GM12874 (cell line): ENCODE measurements at regions not wholly inside any gene's neighbourhood (a gene's known extent, or its start where the extent isn't known, plus 50 kb on each side); places are given as distances from the start of the nearest gene placed in this dataset.

Source experiments
- TF ChIP-seq, protein P1 (sequence below): IDR thresholded peaks from 2 replicates; pipeline ENCODE4 v1.5.1; 2011; ENCODE audit warnings: low read depth, mild to moderate bottlenecking, control low read depth, low read length, moderate library complexity; ENCODE audit not compliant: insufficient read depth

DNA sequence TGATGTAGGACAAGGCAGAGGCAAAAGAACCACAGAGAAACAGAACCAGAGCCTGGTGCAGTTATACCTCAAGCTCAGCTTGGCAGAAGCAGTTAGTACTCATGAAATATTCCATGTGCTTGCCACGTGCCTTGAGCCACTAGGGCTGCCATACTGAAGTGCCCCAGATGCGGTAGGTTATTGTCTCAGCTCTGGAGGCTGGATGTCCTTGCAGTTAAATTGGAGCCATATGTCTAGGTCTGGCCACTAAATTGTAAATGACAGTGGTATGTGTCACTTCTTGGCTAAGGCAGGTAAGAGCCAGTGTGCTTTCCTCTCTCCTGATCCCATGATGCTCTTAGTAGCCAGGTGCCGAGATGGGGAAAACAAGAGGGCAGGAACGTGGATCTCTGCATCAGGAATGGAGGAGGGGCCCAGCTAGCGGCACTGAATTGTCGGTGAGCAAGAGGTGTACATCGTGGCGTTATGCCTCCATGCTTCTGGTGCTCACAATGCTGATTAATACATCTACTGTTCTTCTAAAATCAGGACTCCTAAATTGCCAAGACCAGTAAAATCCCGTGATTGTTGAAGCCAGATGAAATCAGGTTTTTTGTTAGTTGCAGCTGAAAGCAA lies 73.5 kb downstream of the PSMG1 start:
- TF ChIP-seq, protein P1, sequence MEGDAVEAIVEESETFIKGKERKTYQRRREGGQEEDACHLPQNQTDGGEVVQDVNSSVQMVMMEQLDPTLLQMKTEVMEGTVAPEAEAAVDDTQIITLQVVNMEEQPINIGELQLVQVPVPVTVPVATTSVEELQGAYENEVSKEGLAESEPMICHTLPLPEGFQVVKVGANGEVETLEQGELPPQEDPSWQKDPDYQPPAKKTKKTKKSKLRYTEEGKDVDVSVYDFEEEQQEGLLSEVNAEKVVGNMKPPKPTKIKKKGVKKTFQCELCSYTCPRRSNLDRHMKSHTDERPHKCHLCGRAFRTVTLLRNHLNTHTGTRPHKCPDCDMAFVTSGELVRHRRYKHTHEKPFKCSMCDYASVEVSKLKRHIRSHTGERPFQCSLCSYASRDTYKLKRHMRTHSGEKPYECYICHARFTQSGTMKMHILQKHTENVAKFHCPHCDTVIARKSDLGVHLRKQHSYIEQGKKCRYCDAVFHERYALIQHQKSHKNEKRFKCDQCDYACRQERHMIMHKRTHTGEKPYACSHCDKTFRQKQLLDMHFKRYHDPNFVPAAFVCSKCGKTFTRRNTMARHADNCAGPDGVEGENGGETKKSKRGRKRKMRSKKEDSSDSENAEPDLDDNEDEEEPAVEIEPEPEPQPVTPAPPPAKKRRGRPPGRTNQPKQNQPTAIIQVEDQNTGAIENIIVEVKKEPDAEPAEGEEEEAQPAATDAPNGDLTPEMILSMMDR = no peak

DNA sequence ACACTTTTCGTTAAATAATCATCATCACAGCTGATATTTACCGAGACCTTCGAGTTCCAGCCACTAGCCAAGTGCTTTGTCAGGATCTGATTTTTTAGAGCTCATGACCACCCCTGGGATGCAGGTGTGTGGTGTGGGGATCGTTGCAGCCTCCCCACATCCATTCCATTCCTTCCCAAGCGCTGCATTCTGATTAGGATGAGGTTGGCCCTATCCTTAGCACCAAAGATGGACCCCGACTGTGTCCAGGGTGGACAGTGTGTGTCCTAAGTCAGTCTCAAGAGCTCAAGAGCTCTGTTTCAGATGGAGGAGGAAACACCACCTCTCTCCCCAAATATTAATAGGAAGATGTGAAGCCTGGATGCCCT lies 74.1 kb downstream of the PSMG1 start:
- TF ChIP-seq, protein P1 = no peak

DNA sequence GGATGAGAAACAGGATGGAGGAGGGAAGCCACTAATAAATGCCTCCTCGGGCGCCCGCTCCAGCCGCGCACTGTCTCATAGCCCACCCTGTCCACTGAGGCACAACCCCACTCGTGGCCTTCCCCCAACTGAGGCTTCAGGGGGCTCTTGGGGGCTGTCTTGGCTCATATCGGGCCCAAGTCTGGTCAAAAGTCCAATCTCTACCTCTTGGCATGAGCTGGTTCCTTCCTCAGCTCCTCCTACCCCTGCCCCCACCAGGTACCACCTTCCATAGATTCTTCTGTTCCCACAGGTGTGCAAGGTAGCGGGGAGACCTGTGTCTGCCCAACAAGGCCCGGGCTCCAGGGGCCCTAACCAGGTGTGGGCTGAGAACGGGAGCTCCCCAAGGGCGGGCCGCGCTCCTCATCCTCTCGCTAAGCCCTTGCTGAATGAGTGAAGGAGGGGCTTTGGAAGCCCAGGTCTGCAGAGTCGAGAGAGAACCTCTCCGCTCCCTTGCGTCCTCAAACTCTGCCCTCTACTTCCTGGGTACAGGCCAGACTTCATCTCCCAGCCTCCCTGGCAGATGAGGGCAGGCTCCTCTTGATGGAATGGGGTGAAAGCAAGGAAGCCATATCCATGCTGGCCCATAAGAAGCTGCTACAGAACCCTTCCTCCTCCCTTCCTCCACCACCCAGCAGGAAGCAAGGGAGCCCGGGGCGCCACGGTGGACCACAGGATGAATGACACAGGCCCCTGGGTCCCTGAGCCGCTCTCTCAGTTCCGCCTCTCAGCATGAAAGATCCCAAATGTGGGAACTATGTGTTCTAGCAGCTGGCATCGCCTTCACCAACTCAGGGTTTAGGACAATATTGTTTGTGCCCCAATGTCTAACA lies 74.7 kb downstream of the PSMG1 start:
- TF ChIP-seq, protein P1 = no peak

DNA sequence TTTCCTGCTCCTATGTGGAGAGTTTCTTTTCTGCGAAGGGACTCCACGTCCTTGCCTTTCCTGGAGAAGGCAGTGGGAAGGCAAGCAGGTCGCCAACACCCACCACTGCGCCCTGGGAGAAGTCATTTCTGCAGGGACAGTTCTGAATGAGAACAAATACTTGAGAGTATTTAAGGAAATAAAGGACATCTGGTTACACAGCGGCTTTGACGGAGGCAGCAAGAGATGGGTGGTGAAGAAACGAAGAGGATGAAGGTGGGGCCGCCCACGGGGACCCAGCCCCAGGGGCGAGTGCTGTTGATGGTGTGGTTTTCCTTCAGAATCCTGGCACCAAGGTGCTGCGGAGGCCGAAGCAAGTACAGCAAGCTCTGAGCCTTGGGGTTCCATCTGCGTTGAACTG lies 75.5 kb downstream of the PSMG1 start:
- TF ChIP-seq, protein P1 = no peak

DNA sequence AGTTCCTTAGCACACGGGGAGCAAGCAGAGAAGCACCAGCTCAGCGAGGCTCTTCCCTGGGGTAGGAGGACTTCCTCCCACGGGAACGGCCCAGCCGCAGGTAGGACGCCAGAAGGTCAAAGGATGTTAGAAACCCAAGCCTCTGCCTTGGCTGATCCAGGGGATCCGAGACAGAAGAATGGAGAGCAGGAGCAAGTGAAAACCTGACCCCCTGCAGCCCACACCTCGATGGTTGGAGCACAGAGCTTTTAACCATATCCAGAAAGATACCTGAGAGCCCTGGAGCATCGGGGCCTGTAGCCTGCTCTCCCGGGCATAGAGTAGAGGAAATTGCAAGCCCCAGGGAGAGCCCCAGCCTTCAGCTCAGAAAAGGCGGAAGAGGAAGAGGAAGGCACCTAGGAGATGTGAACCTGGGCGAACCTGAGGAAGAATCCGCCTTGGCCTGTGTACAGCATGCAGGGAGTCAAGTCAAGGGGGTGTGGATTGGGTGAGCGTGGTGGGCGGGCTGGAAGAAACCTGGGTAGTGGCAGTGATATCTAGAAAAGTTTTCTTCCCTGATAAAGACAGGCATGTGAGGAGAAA lies 76.3 kb downstream of the PSMG1 start:
- TF ChIP-seq, protein P1 = no peak

DNA sequence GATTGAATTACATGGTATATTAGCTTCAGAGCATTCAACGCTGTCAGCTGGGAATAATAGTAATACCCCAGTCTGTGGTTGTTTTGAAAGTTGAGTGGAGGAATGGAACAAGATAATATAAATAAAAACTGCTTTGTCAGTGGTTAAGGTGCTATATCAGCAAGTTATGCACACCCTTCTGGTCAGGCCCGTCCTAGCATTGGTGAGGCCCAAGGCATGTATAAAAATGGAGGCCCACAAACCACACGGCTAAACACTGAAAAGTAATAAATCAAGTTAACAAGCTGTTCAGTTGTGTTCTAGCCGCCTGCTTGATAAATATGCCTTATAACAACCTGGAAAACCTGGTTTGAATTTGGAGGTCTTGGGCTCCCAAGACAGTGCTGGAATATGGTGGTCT lies 77.4 kb downstream of the PSMG1 start:
- TF ChIP-seq, protein P1 = no peak

DNA sequence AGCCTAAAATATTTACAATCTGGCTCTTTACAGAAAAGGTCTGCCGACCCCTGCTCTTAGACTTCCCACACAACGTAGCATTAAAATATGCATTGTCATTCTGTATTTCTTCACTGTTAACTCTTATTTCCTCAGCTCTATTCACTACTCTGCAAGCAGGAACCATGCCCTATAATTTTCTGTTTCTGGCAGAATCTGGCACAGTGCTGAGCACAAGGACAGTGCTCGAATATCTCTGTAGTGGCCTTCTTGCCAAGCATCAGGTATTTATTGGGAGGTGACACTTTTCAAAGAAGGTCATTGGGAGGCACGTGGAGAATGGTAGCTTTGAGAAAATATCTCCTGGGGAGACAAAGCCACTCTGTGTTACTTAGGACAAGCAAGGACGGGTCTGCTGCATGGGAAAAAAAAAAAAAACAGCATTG lies 77.9 kb downstream of the PSMG1 start:
- TF ChIP-seq, protein P1 = no peak
